ENCODE measurements at regions not wholly inside any gene's neighbourhood (a gene's known extent, or its start where the extent isn't known, plus 50 kb on each side); places are given as distances from the start of the nearest gene placed in this dataset.

- TF ChIP-seq CTCF (IDR thresholded peaks at IDR 0.05) = no peak
- Histone ChIP-seq H3K36me3 (no peaks in the 10 kb centered on the region), H3K9me3 (no peaks in the 10 kb centered on the region), H3K4me3 (ENCODE audit: low read depth in 1 of 2, low read length in 1 of 2) (no peak overlapping the region), H3K4me1 (ENCODE audit: control insufficient read depth in 1 of 2, insufficient read depth in 1 of 2, low read depth in 1 of 2, low read length in 1 of 2) (peaks cover 0 to 9% of the 10 kb centered on the region in 2 experiments), H3K27me3 (no peaks in the 10 kb centered on the region), H3K27ac (no peak overlapping the region)
Observed at GRCh38 chr10:20405761-20406160, 491.4 kb downstream of the NEBL start.

GRCh38 chr10:20405050-20405449 lies 492.1 kb downstream of the NEBL start:
- no peak for TF ChIP-seq CTCF (IDR thresholded peaks at IDR 0.05)
- Histone ChIP-seq H3K4me3 (ENCODE audit: low read depth in 1 of 2, low read length in 1 of 2) (no peak overlapping the region), H3K27ac (no peak overlapping the region), H3K36me3 (no peaks in the 10 kb centered on the region), H3K27me3 (no peaks in the 10 kb centered on the region), H3K4me1 (ENCODE audit: control insufficient read depth in 1 of 2, insufficient read depth in 1 of 2, low read depth in 1 of 2, low read length in 1 of 2) (peaks cover 0 to 12% of the 10 kb centered on the region in 2 experiments), H3K9me3 (no peaks in the 10 kb centered on the region)

- Histone ChIP-seq H3K4me1 (ENCODE audit: control insufficient read depth in 1 of 2, insufficient read depth in 1 of 2, low read depth in 1 of 2, low read length in 1 of 2) (peaks cover 17 to 25% of the 10 kb centered on the region in 2 experiments), H3K9me3 (no peaks in the 10 kb centered on the region), H3K36me3 (no peaks in the 10 kb centered on the region), H3K27ac (no peak overlapping the region), H3K4me3 (ENCODE audit: low read depth in 1 of 2, low read length in 1 of 2) (no peak overlapping the region), H3K27me3 (no peaks in the 10 kb centered on the region)
- no peak for TF ChIP-seq CTCF (IDR thresholded peaks at IDR 0.05)
Observed at GRCh38 chr10:20399772-20400171, 497.3 kb downstream of the NEBL start.

- TF ChIP-seq CTCF (IDR thresholded peaks at IDR 0.05) = no peak
- Histone ChIP-seq H3K27ac (peak overlapping the region; percentile 78), H3K36me3 (no peaks in the 10 kb centered on the region), H3K4me3 (ENCODE audit: low read depth in 1 of 2, low read length in 1 of 2) (no peak overlapping the region), H3K9me3 (no peaks in the 10 kb centered on the region), H3K4me1 (ENCODE audit: control insufficient read depth in 1 of 2, insufficient read depth in 1 of 2, low read depth in 1 of 2, low read length in 1 of 2) (peaks cover 19 to 36% of the 10 kb centered on the region in 2 experiments), H3K27me3 (no peaks in the 10 kb centered on the region)
Observed at GRCh38 chr10:20396701-20397100, 500.4 kb downstream of the NEBL start.

GRCh38 chr10:20396205-20396604 lies 500.9 kb downstream of the NEBL start:
- no peaks in the 10 kb centered on the region for H3K36me3 ChIP-seq
- peaks cover 19 to 36% of the 10 kb centered on the region in 2 experiments for H3K4me1 ChIP-seq (ENCODE audit: control insufficient read depth in 1 of 2, insufficient read depth in 1 of 2, low read depth in 1 of 2, low read length in 1 of 2)
- H3K9me3 ChIP-seq = no peaks in the 10 kb centered on the region
- peak overlapping the region in 1 of 2 experiments; percentile 5 for H3K4me3 ChIP-seq (ENCODE audit: low read depth in 1 of 2, low read length in 1 of 2)
- H3K27me3 ChIP-seq = no peaks in the 10 kb centered on the region
- peak overlapping the region; percentile 78 for H3K27ac ChIP-seq
- no peak for TF ChIP-seq CTCF (IDR thresholded peaks at IDR 0.05)

- H3K27ac ChIP-seq = no peak overlapping the region
- no peak for TF ChIP-seq CTCF (IDR thresholded peaks at IDR 0.05)
- no peaks in the 10 kb centered on the region for H3K9me3 ChIP-seq
Observed at GRCh38 chr10:20391629-20392028, 505.5 kb downstream of the NEBL start.

More at GRCh38 chr10:20391629-20392028, 505.5 kb downstream of the NEBL start:
- Histone ChIP-seq H3K36me3 (no peaks in the 10 kb centered on the region), H3K4me1 (ENCODE audit: control insufficient read depth in 1 of 2, insufficient read depth in 1 of 2, low read depth in 1 of 2, low read length in 1 of 2) (peaks cover 25 to 40% of the 10 kb centered on the region in 2 experiments), H3K4me3 (ENCODE audit: low read depth in 1 of 2, low read length in 1 of 2) (no peak overlapping the region), H3K27me3 (no peaks in the 10 kb centered on the region)

All from neutrophil (primary cell).